Umbilical cord (tissue), 1 donor: ENCODE measurements at regions not wholly inside any gene's neighbourhood (a gene's known extent, or its start where the extent isn't known, plus 50 kb on each side); places are given as distances from the start of the nearest gene placed in this dataset.
A peak's percentile ranks its signal among the peaks of the same experiment; 100 is the strongest.

Experiments
- DNase-seq: peaks from one replicate; pipeline ENCODE4 v3.0.0-alpha.2; 2015; ENCODE audit warnings: low spot score

DNA sequence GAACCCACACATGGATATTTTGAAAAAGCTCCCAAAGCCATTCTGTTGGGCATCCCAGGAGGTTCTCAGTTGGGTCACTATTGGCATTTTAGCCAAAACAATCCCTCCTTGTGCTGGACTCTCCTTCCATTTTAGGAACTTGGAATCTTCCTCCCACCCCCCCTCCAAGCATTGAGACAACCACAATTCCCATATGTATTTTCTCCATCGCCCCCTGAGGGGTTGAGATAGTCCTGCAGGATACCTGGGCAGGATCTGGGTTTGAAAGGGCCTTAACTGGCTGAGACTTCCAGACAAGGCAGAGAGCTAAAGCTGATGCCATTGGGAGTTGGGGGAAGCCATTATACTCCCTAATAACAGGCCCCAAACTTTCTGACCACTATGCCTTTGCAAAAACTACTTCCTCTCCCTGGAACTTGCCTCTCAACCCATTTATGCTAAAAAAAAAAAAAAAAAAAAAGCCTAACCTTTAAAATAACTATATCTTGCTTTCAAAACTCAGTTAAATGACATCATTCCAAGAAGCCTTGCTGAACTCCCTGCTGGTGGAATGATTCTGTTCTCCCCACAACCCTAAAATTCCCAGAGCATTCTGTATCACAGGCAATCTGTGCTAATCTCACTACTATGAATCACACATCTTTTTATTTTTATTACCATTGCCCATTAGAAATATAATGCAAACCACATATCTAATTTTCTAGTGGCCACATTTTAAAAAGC, 77.5 kb upstream of the PDE1C start:
- no peak for DNase-seq

DNA sequence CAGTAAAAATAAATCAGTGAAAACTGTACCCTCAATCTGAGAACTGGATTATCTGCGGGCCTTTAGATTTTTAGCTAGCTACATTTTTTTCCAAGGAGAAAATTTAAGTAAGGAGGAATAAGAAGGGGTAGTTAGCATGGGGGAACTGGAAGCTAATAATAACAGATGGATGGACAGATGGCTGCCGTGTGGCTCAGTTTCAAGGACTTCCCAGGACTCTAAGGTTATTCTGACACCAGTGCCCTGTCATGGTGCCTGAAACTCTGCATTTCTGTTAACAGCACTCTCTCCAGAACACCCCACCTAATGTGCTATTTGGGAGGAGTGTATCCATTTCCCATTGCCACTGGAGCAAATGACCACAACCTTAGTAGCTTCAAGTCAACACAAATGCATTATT, 75.7 kb upstream of the PDE1C start:
- DNase-seq: no peak

DNA sequence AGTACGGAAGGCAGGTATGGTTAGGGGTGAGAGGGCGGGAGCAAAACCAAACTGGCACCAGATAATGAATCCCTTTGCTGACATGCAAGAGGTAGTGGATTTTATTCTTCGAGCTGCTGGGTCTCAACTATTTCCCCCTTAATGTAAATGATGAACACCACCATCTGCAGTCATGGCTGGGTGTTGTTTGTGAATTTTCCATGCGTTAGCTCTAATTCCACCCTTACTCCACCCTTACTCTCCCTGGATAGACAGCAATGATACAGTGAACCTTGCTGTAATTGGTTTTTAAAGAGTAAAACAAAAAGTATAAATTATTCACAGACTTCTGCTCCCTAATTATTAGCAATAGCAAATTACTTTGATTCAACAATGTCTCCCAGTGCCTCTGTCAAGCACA, 74.5 kb upstream of the PDE1C start:
- no peak for DNase-seq

DNA sequence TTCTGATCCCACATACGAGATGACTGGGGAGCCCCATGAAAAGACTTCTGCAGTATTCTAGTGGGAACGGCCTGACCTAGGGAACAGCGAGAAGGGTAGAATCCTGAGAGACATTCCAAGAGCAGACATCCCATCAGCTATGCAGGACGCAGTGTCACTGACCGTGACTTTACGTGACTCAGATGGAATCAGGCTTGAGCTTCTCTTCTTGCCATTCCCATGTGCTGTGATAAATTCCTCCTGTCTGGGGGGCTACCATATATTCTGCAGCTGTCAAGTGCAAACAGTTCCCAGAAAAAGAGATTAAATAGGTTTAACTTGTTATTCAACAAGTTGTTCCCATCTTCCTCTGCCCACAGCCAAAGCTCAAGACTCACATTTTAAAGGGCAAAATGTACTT, 73.1 kb upstream of the PDE1C start:
- peak; percentile 7 for DNase-seq

DNA sequence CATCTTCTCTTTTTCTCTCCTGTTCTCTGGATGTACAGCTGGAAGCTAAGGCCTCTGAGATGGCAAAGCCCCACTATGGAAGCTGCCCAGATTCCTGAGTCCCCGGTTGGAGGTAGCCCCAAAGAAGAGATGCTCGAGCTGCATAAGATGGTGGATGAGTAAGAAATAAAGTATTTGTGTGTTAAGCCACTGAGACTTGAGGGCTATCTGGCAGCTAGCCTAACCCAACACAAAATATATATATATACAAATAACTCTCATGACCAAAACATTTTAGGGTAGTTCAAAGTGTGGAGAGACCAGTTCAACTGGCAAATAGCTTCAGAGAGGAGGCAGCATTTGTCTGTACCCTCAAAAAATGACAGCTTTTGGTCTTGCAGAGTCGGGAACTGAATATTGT, 72.4 kb upstream of the PDE1C start:
- DNase-seq: no peak

DNA sequence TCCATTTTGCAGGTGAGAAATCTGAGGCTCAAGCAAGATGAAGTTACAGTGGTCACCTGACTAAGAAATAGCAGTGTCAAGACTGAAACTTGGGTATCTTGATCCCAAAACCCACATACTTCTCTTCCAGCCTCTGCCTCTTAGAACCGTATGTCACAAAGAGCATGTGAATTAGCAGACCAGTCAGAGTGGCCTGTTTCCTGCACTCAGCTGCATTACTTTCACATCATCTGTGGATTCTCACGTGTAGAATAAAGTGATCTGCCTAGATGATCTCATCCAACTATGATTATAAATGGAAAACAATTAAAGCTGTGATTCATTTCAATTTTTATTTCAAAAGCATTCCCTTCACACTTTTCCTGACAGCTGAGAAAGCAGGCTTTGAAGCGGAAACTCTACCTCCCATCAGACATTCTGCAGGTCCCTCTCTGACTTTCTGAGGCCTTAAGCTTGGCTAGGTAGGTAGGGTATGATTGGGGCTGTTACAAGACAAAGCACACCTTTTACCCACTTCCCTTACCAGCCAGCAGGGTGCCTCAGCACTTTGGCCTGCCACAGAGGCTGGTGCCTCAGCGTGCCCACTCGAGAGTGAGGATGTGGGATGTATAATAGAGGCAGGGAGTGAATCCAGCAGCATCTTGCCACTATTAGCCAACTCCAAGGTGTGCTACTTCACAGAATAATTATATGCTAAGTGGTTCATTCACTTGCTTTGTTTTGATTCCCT, 70.2 kb upstream of the PDE1C start:
- DNase-seq: no peak

DNA sequence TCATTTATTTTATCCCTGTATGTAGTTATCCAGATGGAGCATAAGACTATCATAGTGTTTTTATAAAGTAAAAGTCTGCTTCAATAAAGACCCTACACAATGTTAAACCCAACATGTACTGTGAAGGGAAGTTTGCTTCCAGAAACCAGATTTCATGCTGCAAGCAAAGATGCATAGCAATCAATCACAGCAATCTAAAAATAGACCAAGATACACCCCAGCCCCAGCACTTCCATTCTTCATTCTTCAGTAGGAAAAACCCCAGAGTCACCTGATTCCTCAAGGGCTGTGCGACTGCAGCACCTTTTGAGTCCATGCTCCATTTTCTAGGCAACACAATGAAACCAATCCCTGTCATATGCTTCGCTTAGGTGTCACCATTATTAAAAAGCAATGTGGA, 66.9 kb upstream of the PDE1C start:
- no peak for DNase-seq

DNA sequence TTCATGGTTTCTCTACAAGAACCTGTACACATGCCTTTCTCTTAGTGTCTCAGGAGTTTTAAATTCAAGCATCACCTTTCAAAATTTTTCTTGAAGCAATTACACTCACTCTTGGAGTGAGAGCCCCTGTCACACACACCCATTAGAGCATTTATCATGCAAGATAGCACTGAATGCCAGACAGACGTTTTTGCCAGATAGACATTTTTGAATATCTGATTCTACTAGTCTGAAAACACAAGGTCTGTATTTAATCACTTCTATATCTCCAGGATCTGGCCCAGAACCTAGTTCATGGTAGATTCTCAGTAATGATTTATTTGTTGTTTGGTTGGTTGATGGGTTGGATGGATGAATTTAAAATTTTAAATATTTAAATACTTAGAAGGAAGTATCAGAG, 60.9 kb upstream of the PDE1C start:
- DNase-seq: no peak

DNA sequence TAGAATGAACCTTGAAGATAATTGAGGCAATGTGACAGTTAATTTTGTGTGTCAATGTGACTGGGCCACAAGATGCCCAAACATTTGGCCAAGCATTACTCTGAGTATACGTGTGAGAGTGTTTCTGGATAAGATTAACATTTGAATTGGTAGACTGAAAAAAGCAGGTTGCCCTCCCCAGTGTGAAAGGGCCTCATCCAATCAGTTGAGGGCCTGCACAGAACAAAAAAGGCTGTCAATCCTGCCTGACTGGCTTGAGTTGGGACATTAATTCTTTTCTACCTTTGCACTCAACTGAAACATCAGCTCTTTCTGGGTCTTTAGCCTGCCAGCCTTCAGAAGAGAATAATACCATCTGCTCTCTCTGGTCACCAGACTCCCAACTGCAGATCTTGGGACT, 56.6 kb upstream of the PDE1C start:
- DNase-seq: no peak
